Cardiac fibroblast (primary cell): ENCODE measurements at regions not wholly inside any gene's neighbourhood (a gene's known extent, or its start where the extent isn't known, plus 50 kb on each side); places are given as distances from the start of the nearest gene placed in this dataset.

Source experiments
- DNase-seq, 2 donors: peaks; one replicate each; pipeline versions ENCODE4 v3.0.0 to v3.0.0-alpha.2; 2010; ENCODE audit warnings: low read depth in 2 of 2
- H3K4me3 ChIP-seq, 2 donors: replicated peaks in 1 of 2; 1 replicate in 1 of 2; 2 replicates in 1 of 2; pipeline ENCODE4 v1.5.1; 2011; ENCODE audit warnings: low read depth in 2 of 2, low read length in 2 of 2, mild to moderate bottlenecking in 2 of 2, moderate library complexity in 1 of 2
- CTCF ChIP-seq: IDR thresholded peaks from one replicate; pipeline ENCODE4 v1.5.1; 2011; ENCODE audit warnings: low read depth, mild to moderate bottlenecking, low read length, inconsistent platforms

GRCh38 chr15:99509686-99510461, 55.9 kb upstream of the MEF2A start:
- peak in 1 of 2 donors; percentile 24 for DNase-seq
- no peak overlapping the region for H3K4me3 ChIP-seq
- no peak for TF ChIP-seq CTCF

GRCh38 chr15:99511531-99511865, 54.3 kb upstream of the MEF2A start:
- peak; percentile 50 to 92 for DNase-seq
- no peak overlapping the region for H3K4me3 ChIP-seq
- TF ChIP-seq CTCF, result no peak

GRCh38 chr15:99511866-99512661, 53.7 kb upstream of the MEF2A start:
- peak; percentile 26 to 66 for DNase-seq
- H3K4me3 ChIP-seq, result no peak overlapping the region
- no peak for TF ChIP-seq CTCF

GRCh38 chr15:99514306-99514705, 51.5 kb upstream of the MEF2A start:
- H3K4me3 ChIP-seq, result no peak overlapping the region
- no peak for DNase-seq
- no peak for TF ChIP-seq CTCF
